ENCODE measurements at regions not wholly inside any gene's neighbourhood (a gene's known extent, or its start where the extent isn't known, plus 50 kb on each side); places are given as distances from the start of the nearest gene placed in this dataset.

GRCh38 chr10:85194706-85195105, 866.3 kb downstream of the CCSER2 start:
- Mint-ChIP-seq H3K36me3 (ENCODE audit: low read depth) (no peaks in the 10 kb centered on the region), H3K4me1 (ENCODE audit: low read depth) (no peaks in the 10 kb centered on the region), H3K9me3 (no peaks in the 10 kb centered on the region), H3K4me3 (no peak overlapping the region), H3K27me3 (ENCODE audit: low read depth) (no peaks in the 10 kb centered on the region), H3K27ac (no peak overlapping the region)
- DNase-seq (ENCODE audit: low spot score): no peak

GRCh38 chr10:85195596-85195995, 867.2 kb downstream of the CCSER2 start:
- H3K27ac Mint-ChIP-seq: no peak overlapping the region
- DNase-seq (ENCODE audit: low spot score): no peak
- H3K4me3 Mint-ChIP-seq: no peak overlapping the region
- H3K36me3 Mint-ChIP-seq (ENCODE audit: low read depth): no peaks in the 10 kb centered on the region
- H3K27me3 Mint-ChIP-seq (ENCODE audit: low read depth): no peaks in the 10 kb centered on the region
- H3K9me3 Mint-ChIP-seq: no peaks in the 10 kb centered on the region
- H3K4me1 Mint-ChIP-seq (ENCODE audit: low read depth): no peaks in the 10 kb centered on the region

- no peak for DNase-seq (ENCODE audit: low spot score)
- no peaks in the 10 kb centered on the region for H3K4me1 Mint-ChIP-seq (ENCODE audit: low read depth)
- H3K9me3 Mint-ChIP-seq: no peaks in the 10 kb centered on the region
- H3K27ac Mint-ChIP-seq: no peak overlapping the region
- no peaks in the 10 kb centered on the region for H3K27me3 Mint-ChIP-seq (ENCODE audit: low read depth)
- no peaks in the 10 kb centered on the region for H3K36me3 Mint-ChIP-seq (ENCODE audit: low read depth)
- H3K4me3 Mint-ChIP-seq: no peak overlapping the region
Measured at GRCh38 chr10:85204814-85205213, 876.4 kb downstream of the CCSER2 start.

GRCh38 chr10:85212526-85212925, 884.1 kb downstream of the CCSER2 start:
- Mint-ChIP-seq H3K4me1 (ENCODE audit: low read depth) (no peaks in the 10 kb centered on the region), H3K4me3 (no peak overlapping the region), H3K36me3 (ENCODE audit: low read depth) (no peaks in the 10 kb centered on the region), H3K27ac (no peak overlapping the region), H3K9me3 (no peaks in the 10 kb centered on the region), H3K27me3 (ENCODE audit: low read depth) (no peaks in the 10 kb centered on the region)
- DNase-seq (ENCODE audit: low spot score): no peak

- no peak for DNase-seq (ENCODE audit: low spot score)
- Mint-ChIP-seq H3K36me3 (ENCODE audit: low read depth) (no peaks in the 10 kb centered on the region), H3K27me3 (ENCODE audit: low read depth) (no peaks in the 10 kb centered on the region), H3K27ac (no peak overlapping the region), H3K4me1 (ENCODE audit: low read depth) (no peaks in the 10 kb centered on the region), H3K9me3 (no peaks in the 10 kb centered on the region), H3K4me3 (no peak overlapping the region)
Measured at GRCh38 chr10:85213493-85213892, 885.1 kb downstream of the CCSER2 start.

- H3K9me3 Mint-ChIP-seq: no peaks in the 10 kb centered on the region
- no peaks in the 10 kb centered on the region for H3K36me3 Mint-ChIP-seq (ENCODE audit: low read depth)
- no peak for DNase-seq (ENCODE audit: low spot score)
- no peaks in the 10 kb centered on the region for H3K4me1 Mint-ChIP-seq (ENCODE audit: low read depth)
- no peaks in the 10 kb centered on the region for H3K27me3 Mint-ChIP-seq (ENCODE audit: low read depth)
- no peak overlapping the region for H3K27ac Mint-ChIP-seq
- no peak overlapping the region for H3K4me3 Mint-ChIP-seq
Measured at GRCh38 chr10:85222300-85222699, 893.9 kb downstream of the CCSER2 start.

- Mint-ChIP-seq H3K4me3 (no peak overlapping the region), H3K36me3 (ENCODE audit: low read depth) (no peaks in the 10 kb centered on the region), H3K4me1 (ENCODE audit: low read depth) (no peaks in the 10 kb centered on the region), H3K9me3 (no peaks in the 10 kb centered on the region), H3K27me3 (ENCODE audit: low read depth) (no peaks in the 10 kb centered on the region), H3K27ac (no peak overlapping the region)
- DNase-seq (ENCODE audit: low spot score): no peak
Measured at GRCh38 chr10:85224366-85224940, 896.1 kb downstream of the CCSER2 start.

- no peaks in the 10 kb centered on the region for H3K4me1 Mint-ChIP-seq (ENCODE audit: low read depth)
- H3K9me3 Mint-ChIP-seq: no peaks in the 10 kb centered on the region
- no peaks in the 10 kb centered on the region for H3K36me3 Mint-ChIP-seq (ENCODE audit: low read depth)
- H3K4me3 Mint-ChIP-seq: no peak overlapping the region
- H3K27me3 Mint-ChIP-seq (ENCODE audit: low read depth): no peaks in the 10 kb centered on the region
- H3K27ac Mint-ChIP-seq: no peak overlapping the region
- no peak for DNase-seq (ENCODE audit: low spot score)
Measured at GRCh38 chr10:85225311-85225710, 896.9 kb downstream of the CCSER2 start.

GRCh38 chr10:85226596-85226995, 898.2 kb downstream of the CCSER2 start:
- Mint-ChIP-seq H3K9me3 (no peaks in the 10 kb centered on the region), H3K27ac (no peak overlapping the region), H3K4me1 (ENCODE audit: low read depth) (no peaks in the 10 kb centered on the region), H3K4me3 (no peak overlapping the region), H3K36me3 (ENCODE audit: low read depth) (no peaks in the 10 kb centered on the region), H3K27me3 (ENCODE audit: low read depth) (no peaks in the 10 kb centered on the region)
- no peak for DNase-seq (ENCODE audit: low spot score)

- Mint-ChIP-seq H3K27ac (no peak overlapping the region), H3K9me3 (no peaks in the 10 kb centered on the region), H3K4me3 (no peak overlapping the region), H3K36me3 (ENCODE audit: low read depth) (no peaks in the 10 kb centered on the region), H3K4me1 (ENCODE audit: low read depth) (no peaks in the 10 kb centered on the region), H3K27me3 (ENCODE audit: low read depth) (no peaks in the 10 kb centered on the region)
- DNase-seq (ENCODE audit: low spot score): no peak
Measured at GRCh38 chr10:85228726-85229125, 900.3 kb downstream of the CCSER2 start.

- H3K27ac Mint-ChIP-seq: no peak overlapping the region
- no peaks in the 10 kb centered on the region for H3K36me3 Mint-ChIP-seq (ENCODE audit: low read depth)
- H3K4me1 Mint-ChIP-seq (ENCODE audit: low read depth): no peaks in the 10 kb centered on the region
- no peak overlapping the region for H3K4me3 Mint-ChIP-seq
- no peak for DNase-seq (ENCODE audit: low spot score)
- H3K27me3 Mint-ChIP-seq (ENCODE audit: low read depth): no peaks in the 10 kb centered on the region
- H3K9me3 Mint-ChIP-seq: no peaks in the 10 kb centered on the region
Measured at GRCh38 chr10:85231534-85232270, 903.3 kb downstream of the CCSER2 start.

GRCh38 chr10:85235258-85235657, 906.9 kb downstream of the CCSER2 start:
- Mint-ChIP-seq H3K27me3 (ENCODE audit: low read depth) (no peaks in the 10 kb centered on the region), H3K36me3 (ENCODE audit: low read depth) (no peaks in the 10 kb centered on the region), H3K4me3 (no peak overlapping the region), H3K4me1 (ENCODE audit: low read depth) (no peaks in the 10 kb centered on the region), H3K27ac (no peak overlapping the region), H3K9me3 (no peaks in the 10 kb centered on the region)
- no peak for DNase-seq (ENCODE audit: low spot score)

GRCh38 chr10:85238676-85239075, 910.3 kb downstream of the CCSER2 start:
- no peaks in the 10 kb centered on the region for H3K36me3 Mint-ChIP-seq (ENCODE audit: low read depth)
- no peaks in the 10 kb centered on the region for H3K9me3 Mint-ChIP-seq
- no peaks in the 10 kb centered on the region for H3K27me3 Mint-ChIP-seq (ENCODE audit: low read depth)
- no peak for DNase-seq (ENCODE audit: low spot score)
- H3K4me1 Mint-ChIP-seq (ENCODE audit: low read depth): no peaks in the 10 kb centered on the region
- H3K27ac Mint-ChIP-seq: no peak overlapping the region
- no peak overlapping the region for H3K4me3 Mint-ChIP-seq

- Mint-ChIP-seq H3K4me3 (no peak overlapping the region), H3K9me3 (no peaks in the 10 kb centered on the region), H3K27me3 (ENCODE audit: low read depth) (no peaks in the 10 kb centered on the region), H3K4me1 (ENCODE audit: low read depth) (no peaks in the 10 kb centered on the region), H3K27ac (no peak overlapping the region), H3K36me3 (ENCODE audit: low read depth) (no peaks in the 10 kb centered on the region)
- DNase-seq (ENCODE audit: low spot score): no peak
Measured at GRCh38 chr10:85250304-85250703, 921.9 kb downstream of the CCSER2 start.

GRCh38 chr10:85256481-85256880, 928.1 kb downstream of the CCSER2 start:
- no peak overlapping the region for H3K27ac Mint-ChIP-seq
- no peaks in the 10 kb centered on the region for H3K36me3 Mint-ChIP-seq (ENCODE audit: low read depth)
- DNase-seq (ENCODE audit: low spot score): no peak
- H3K4me1 Mint-ChIP-seq (ENCODE audit: low read depth): no peaks in the 10 kb centered on the region
- H3K27me3 Mint-ChIP-seq (ENCODE audit: low read depth): no peaks in the 10 kb centered on the region
- no peaks in the 10 kb centered on the region for H3K9me3 Mint-ChIP-seq
- H3K4me3 Mint-ChIP-seq: no peak overlapping the region
